ENCODE measurements at regions not wholly inside any gene's neighbourhood (a gene's known extent, or its start where the extent isn't known, plus 50 kb on each side); places are given as distances from the start of the nearest gene placed in this dataset.

- TF ChIP-seq, protein P1, sequence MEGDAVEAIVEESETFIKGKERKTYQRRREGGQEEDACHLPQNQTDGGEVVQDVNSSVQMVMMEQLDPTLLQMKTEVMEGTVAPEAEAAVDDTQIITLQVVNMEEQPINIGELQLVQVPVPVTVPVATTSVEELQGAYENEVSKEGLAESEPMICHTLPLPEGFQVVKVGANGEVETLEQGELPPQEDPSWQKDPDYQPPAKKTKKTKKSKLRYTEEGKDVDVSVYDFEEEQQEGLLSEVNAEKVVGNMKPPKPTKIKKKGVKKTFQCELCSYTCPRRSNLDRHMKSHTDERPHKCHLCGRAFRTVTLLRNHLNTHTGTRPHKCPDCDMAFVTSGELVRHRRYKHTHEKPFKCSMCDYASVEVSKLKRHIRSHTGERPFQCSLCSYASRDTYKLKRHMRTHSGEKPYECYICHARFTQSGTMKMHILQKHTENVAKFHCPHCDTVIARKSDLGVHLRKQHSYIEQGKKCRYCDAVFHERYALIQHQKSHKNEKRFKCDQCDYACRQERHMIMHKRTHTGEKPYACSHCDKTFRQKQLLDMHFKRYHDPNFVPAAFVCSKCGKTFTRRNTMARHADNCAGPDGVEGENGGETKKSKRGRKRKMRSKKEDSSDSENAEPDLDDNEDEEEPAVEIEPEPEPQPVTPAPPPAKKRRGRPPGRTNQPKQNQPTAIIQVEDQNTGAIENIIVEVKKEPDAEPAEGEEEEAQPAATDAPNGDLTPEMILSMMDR (IDR thresholded peaks at IDR 0.05), result no peak
- H3K27ac Mint-ChIP-seq, result no peak overlapping the region
Measured at GRCh38 chrX:16476009-16476408, 173.9 kb upstream of the S100G start.

DNA sequence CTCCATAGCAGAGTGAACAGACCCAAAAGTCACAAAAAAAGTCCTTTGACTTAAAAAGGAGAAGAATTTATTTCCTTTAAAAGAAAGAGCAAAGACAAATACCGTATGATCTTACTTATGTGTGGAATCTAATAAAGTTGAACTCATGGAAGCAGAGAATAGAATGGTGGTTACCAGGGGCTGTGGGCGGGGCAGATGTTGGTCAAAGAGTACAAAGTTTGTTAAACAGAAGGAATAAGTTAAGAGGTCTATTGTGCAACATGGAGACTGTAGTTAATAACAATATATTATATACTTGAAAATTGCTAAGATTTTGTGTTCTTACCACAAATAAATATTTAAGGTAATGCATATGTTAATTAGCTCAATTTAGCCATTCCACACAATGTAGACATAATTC lies 173.3 kb upstream of the S100G start:
- Mint-ChIP-seq H3K36me3 (ENCODE audit: low read depth) (no peaks in the 10 kb centered on the region), H3K4me1 (ENCODE audit: low read depth) (peaks cover 24% of the 10 kb centered on the region), H3K27me3 (ENCODE audit: insufficient read depth) (no peaks in the 10 kb centered on the region; the same call in 1 of the 2 replicates), H3K27ac (no peak overlapping the region), H3K9me3 (no peaks in the 10 kb centered on the region), H3K4me3 (no peak overlapping the region)
- DNase-seq, result no peak
- TF ChIP-seq, protein P1 (IDR thresholded peaks at IDR 0.05), result no peak

More at GRCh38 chrX:16476009-16476408, 173.9 kb upstream of the S100G start:
- Mint-ChIP-seq H3K9me3 (no peaks in the 10 kb centered on the region), H3K4me1 (ENCODE audit: low read depth) (peaks cover 24% of the 10 kb centered on the region), H3K36me3 (ENCODE audit: low read depth) (no peaks in the 10 kb centered on the region), H3K4me3 (no peak overlapping the region), H3K27me3 (ENCODE audit: insufficient read depth) (no peaks in the 10 kb centered on the region; the same call in 1 of the 2 replicates)
- no peak for DNase-seq

DNA sequence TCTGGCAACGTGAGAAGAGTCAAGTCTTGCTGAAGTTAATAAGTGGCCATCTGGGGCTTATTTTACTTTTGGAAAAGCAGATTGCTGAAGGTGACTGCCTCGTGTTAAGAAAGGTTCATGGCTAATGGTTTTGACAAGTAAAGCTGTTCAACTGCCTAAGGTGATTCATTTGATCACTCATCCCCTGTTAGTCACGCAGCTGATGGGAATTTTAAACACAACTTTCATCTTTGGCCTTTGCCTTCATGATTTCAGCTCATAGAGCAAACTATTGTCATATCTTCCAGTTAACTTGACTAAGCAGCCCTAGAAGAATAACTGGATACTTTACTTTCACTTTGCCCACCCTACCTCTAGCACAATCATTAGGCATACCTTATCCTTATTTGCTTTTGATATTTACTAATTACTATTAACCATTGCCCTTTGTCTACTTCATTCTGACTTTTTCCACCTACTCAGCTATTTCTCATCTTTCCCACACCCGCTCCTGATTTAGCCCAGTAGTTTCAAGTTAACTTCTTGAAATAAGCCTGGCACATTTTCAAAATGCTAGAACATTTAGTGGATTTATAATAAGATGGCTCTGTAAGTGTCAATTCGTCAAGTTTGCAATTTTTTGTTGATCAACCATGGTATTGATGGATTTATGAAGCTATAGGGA lies 170.6 kb upstream of the S100G start:
- no peaks in the 10 kb centered on the region for H3K9me3 Mint-ChIP-seq
- H3K27me3 Mint-ChIP-seq (ENCODE audit: insufficient read depth), result no peaks in the 10 kb centered on the region; the same call in 1 of the 2 replicates
- TF ChIP-seq, protein P1 (IDR thresholded peaks at IDR 0.05), result no peak
- peak overlapping the region; percentile 70 for H3K4me3 Mint-ChIP-seq
- H3K4me1 Mint-ChIP-seq (ENCODE audit: low read depth), result peaks cover 35% of the 10 kb centered on the region
- H3K27ac Mint-ChIP-seq, result peak overlapping the region; percentile 46
- DNase-seq, result peak; percentile 33
- H3K36me3 Mint-ChIP-seq (ENCODE audit: low read depth), result no peaks in the 10 kb centered on the region

- Mint-ChIP-seq H3K27ac (peak overlapping the region; percentile 33; the same call in 1 of the 2 replicates), H3K4me3 (peak overlapping the region; percentile 70; the same call in 1 of the 2 replicates), H3K36me3 (ENCODE audit: low read depth) (no peaks in the 10 kb centered on the region), H3K27me3 (ENCODE audit: insufficient read depth) (no peaks in the 10 kb centered on the region), H3K9me3 (no peaks in the 10 kb centered on the region), H3K4me1 (ENCODE audit: low read depth) (peaks cover 43% of the 10 kb centered on the region)
- DNase-seq, result no peak
- TF ChIP-seq, protein P1 (IDR thresholded peaks at IDR 0.05), result no peak
Measured at GRCh38 chrX:16480049-16480448, 169.9 kb upstream of the S100G start.

DNA sequence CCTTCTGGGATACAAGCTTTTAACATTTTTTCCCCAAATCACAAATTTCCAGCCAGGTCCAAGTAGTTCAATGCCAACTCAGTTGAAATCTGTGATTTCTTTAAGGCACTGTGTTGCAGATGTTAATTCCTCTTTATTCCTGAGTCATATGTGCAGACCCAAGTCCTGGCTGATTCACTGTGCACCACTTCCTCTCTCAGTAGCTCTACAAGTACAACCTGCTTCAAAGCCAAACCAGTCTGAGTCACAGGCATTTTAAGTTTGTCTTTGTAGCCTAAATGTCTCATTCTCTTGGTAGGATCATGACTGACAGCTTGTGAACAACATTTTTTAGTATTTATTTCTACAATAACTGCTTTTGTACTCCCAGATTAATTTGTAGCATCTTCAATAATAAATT lies 165.6 kb upstream of the S100G start:
- peaks cover 58% of the 10 kb centered on the region for H3K4me1 Mint-ChIP-seq (ENCODE audit: low read depth)
- no peak overlapping the region for H3K4me3 Mint-ChIP-seq
- H3K27me3 Mint-ChIP-seq (ENCODE audit: insufficient read depth), result no peaks in the 10 kb centered on the region
- peak overlapping the region; percentile 76 for H3K27ac Mint-ChIP-seq
- DNase-seq, result peak; percentile 87
- no peaks in the 10 kb centered on the region for H3K9me3 Mint-ChIP-seq
- H3K36me3 Mint-ChIP-seq (ENCODE audit: low read depth), result no peaks in the 10 kb centered on the region
- TF ChIP-seq, protein P1 (IDR thresholded peaks at IDR 0.05), result peak; percentile 15; the same call in 1 of the 2 replicates
